WTC11 (cell line): ENCODE measurements at regions not wholly inside any gene's neighbourhood (a gene's known extent, or its start where the extent isn't known, plus 50 kb on each side); places are given as distances from the start of the nearest gene placed in this dataset.

Experiments used
- ATAC-seq: fragments of 200-7000 bp; cut with Tn5 transposase; 2 replicates; pipeline ENCODE4 v1.10.0; 2021; ENCODE audit warnings: mild to moderate bottlenecking, moderate library complexity
- CTCF ChIA-PET: fragments of 300-600 bp; sonication (Branson Sonifier 250); formaldehyde crosslinking; loops from one replicate; lab custom pipeline; 2021; ENCODE audit warnings: antibody characterized with exemption; lab: Charles Lee
- POLR2A ChIA-PET: fragments of 350-600 bp; sonication (Branson Sonifier 250); formaldehyde crosslinking; loops from one replicate; lab custom pipeline; 2021; ENCODE audit warnings: antibody characterized with exemption; lab: Charles Lee
- DNase-seq: peaks from one replicate; pipeline ENCODE4 v3.0.0; 2021; ENCODE audit warnings: low spot score
- H3K27ac Mint-ChIP-seq: 2 replicates; pipeline ENCODE4 v1.8.0; 2021; ENCODE audit warnings: mixed read lengths
- H3K27me3 Mint-ChIP-seq: 2 replicates; pipeline ENCODE4 v1.8.0; 2021; ENCODE audit warnings: low read depth, mild to moderate bottlenecking, moderate library complexity, mixed read lengths
- H3K36me3 Mint-ChIP-seq: 2 replicates; pipeline ENCODE4 v1.8.0; 2021; ENCODE audit warnings: mixed read lengths
- H3K4me1 Mint-ChIP-seq: 2 replicates; pipeline ENCODE4 v1.8.0; 2022; ENCODE audit warnings: mixed read lengths
- H3K4me3 Mint-ChIP-seq: 2 replicates; pipeline ENCODE4 v1.8.0; 2021; ENCODE audit warnings: mild to moderate bottlenecking, moderate library complexity, mixed read lengths
- H3K9me3 Mint-ChIP-seq: 2 replicates; pipeline ENCODE4 v1.8.0; 2021; ENCODE audit warnings: mixed read lengths
- E2F4 ChIP-seq: sonication (generic); formaldehyde crosslinking; IDR thresholded peaks from 2 replicates; pipeline ENCODE4 v1.8.1; 2022; ENCODE audit warnings: low read depth, mild to moderate bottlenecking, moderate library complexity, missing genetic modification reagents, borderline replicate concordance
- FOXK1 ChIP-seq: sonication (generic); formaldehyde crosslinking; IDR thresholded peaks from 2 replicates; pipeline ENCODE4 v1.8.0; 2022; ENCODE audit warnings: mild to moderate bottlenecking, moderate library complexity, missing genetic modification reagents
- GABPB1 ChIP-seq: sonication (generic); formaldehyde crosslinking; IDR thresholded peaks from 2 replicates; pipeline ENCODE4 v1.8.1; 2023; ENCODE audit warnings: mild to moderate bottlenecking, missing genetic modification reagents
- JUN ChIP-seq: sonication (generic); formaldehyde crosslinking; IDR thresholded peaks from 2 replicates; pipeline ENCODE4 v1.8.0; 2023; ENCODE audit warnings: mild to moderate bottlenecking, missing genetic modification reagents
- NR2C2 ChIP-seq: sonication (generic); formaldehyde crosslinking; IDR thresholded peaks from 2 replicates; pipeline ENCODE4 v1.8.0; 2022; ENCODE audit warnings: mild to moderate bottlenecking, missing genetic modification reagents
- SMAD3 ChIP-seq: sonication (generic); formaldehyde crosslinking; IDR thresholded peaks from 2 replicates; pipeline ENCODE4 v1.8.0; 2022; ENCODE audit warnings: missing genetic modification reagents, mild to moderate bottlenecking, borderline replicate concordance
- SMAD4 ChIP-seq: sonication (generic); formaldehyde crosslinking; IDR thresholded peaks from 2 replicates; pipeline ENCODE4 v1.8.0; 2022; ENCODE audit warnings: mild to moderate bottlenecking, missing genetic modification reagents
- ZBTB43 ChIP-seq: sonication (generic); formaldehyde crosslinking; IDR thresholded peaks from 2 replicates; pipeline ENCODE4 v1.8.1; 2023; ENCODE audit warnings: mild to moderate bottlenecking, missing genetic modification reagents
- ZNF138 ChIP-seq: sonication (generic); formaldehyde crosslinking; conservative IDR thresholded peaks from 2 replicates; pipeline ENCODE4 v1.8.1; 2022; ENCODE audit warnings: mild to moderate bottlenecking, moderate library complexity, missing genetic modification reagents
- ZNF232 ChIP-seq: sonication (generic); formaldehyde crosslinking; IDR thresholded peaks from 2 replicates; pipeline ENCODE4 v1.8.0; 2022; ENCODE audit warnings: mild to moderate bottlenecking, missing genetic modification reagents
- ZSCAN18 ChIP-seq: fragments of 250-450 bp; sonication (Bioruptor Pico); IDR thresholded peaks from 2 replicates; pipeline ENCODE4 v2.1.2; 2022; ENCODE audit warnings: mild to moderate bottlenecking, moderate library complexity
- TF ChIP-seq, protein P1 (sequence below): sonication (generic); formaldehyde crosslinking; IDR thresholded peaks from 2 replicates; pipeline ENCODE4 v1.8.0; 2023; ENCODE audit warnings: mild to moderate bottlenecking, missing genetic modification reagents
- TF ChIP-seq, protein P2 (sequence below): fragments of 250-450 bp; sonication (Bioruptor Pico); IDR thresholded peaks from 2 replicates; pipeline ENCODE4 v1.8.0; 2021; ENCODE audit warnings: mild to moderate bottlenecking
- TF ChIP-seq, protein P3 (sequence below): sonication (generic); formaldehyde crosslinking; IDR thresholded peaks from 2 replicates; pipeline ENCODE4 v1.8.1; 2023; ENCODE audit warnings: mild to moderate bottlenecking, moderate library complexity, missing genetic modification reagents
- TF ChIP-seq, protein P4 (sequence below): sonication (generic); formaldehyde crosslinking; IDR thresholded peaks from 2 replicates; pipeline ENCODE4 v1.8.1; 2023; ENCODE audit warnings: mild to moderate bottlenecking, missing genetic modification reagents, moderate library complexity
- TF ChIP-seq, protein P5 (sequence below): sonication (generic); formaldehyde crosslinking; IDR thresholded peaks from 2 replicates; pipeline ENCODE4 v1.8.1; 2022; ENCODE audit warnings: missing genetic modification reagents, borderline replicate concordance
- TF ChIP-seq, protein P6 (sequence below): fragments of 250-450 bp; sonication (Bioruptor Pico); IDR thresholded peaks from 2 replicates; pipeline ENCODE4 v1.9.0; 2021; ENCODE audit warnings: moderate library complexity, mild to moderate bottlenecking, inconsistent platforms, borderline replicate concordance

- Mint-ChIP-seq H3K4me1 (peaks cover 18% of the 10 kb centered on the region), H3K27me3 (no peaks in the 10 kb centered on the region), H3K9me3 (peaks cover 14% of the 10 kb centered on the region; the same call in 1 of the 2 replicates), H3K27ac (no peak overlapping the region), H3K4me3 (no peak overlapping the region), H3K36me3 (no peaks in the 10 kb centered on the region)
- ATAC-seq (no peak), DNase-seq (no peak)
- no peak for TF ChIP-seq E2F4 (CRISPR knock-in tag)
- TF ChIP-seq, protein P1, sequence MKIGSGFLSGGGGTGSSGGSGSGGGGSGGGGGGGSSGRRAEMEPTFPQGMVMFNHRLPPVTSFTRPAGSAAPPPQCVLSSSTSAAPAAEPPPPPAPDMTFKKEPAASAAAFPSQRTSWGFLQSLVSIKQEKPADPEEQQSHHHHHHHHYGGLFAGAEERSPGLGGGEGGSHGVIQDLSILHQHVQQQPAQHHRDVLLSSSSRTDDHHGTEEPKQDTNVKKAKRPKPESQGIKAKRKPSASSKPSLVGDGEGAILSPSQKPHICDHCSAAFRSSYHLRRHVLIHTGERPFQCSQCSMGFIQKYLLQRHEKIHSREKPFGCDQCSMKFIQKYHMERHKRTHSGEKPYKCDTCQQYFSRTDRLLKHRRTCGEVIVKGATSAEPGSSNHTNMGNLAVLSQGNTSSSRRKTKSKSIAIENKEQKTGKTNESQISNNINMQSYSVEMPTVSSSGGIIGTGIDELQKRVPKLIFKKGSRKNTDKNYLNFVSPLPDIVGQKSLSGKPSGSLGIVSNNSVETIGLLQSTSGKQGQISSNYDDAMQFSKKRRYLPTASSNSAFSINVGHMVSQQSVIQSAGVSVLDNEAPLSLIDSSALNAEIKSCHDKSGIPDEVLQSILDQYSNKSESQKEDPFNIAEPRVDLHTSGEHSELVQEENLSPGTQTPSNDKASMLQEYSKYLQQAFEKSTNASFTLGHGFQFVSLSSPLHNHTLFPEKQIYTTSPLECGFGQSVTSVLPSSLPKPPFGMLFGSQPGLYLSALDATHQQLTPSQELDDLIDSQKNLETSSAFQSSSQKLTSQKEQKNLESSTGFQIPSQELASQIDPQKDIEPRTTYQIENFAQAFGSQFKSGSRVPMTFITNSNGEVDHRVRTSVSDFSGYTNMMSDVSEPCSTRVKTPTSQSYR = no peak
- no peak for TF ChIP-seq NR2C2 (CRISPR knock-in tag)
- TF ChIP-seq, protein P2, sequence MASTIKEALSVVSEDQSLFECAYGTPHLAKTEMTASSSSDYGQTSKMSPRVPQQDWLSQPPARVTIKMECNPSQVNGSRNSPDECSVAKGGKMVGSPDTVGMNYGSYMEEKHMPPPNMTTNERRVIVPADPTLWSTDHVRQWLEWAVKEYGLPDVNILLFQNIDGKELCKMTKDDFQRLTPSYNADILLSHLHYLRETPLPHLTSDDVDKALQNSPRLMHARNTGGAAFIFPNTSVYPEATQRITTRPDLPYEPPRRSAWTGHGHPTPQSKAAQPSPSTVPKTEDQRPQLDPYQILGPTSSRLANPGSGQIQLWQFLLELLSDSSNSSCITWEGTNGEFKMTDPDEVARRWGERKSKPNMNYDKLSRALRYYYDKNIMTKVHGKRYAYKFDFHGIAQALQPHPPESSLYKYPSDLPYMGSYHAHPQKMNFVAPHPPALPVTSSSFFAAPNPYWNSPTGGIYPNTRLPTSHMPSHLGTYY (CRISPR knock-in tag) = no peak
- TF ChIP-seq ZNF138 = no peak
- TF ChIP-seq, protein P3, sequence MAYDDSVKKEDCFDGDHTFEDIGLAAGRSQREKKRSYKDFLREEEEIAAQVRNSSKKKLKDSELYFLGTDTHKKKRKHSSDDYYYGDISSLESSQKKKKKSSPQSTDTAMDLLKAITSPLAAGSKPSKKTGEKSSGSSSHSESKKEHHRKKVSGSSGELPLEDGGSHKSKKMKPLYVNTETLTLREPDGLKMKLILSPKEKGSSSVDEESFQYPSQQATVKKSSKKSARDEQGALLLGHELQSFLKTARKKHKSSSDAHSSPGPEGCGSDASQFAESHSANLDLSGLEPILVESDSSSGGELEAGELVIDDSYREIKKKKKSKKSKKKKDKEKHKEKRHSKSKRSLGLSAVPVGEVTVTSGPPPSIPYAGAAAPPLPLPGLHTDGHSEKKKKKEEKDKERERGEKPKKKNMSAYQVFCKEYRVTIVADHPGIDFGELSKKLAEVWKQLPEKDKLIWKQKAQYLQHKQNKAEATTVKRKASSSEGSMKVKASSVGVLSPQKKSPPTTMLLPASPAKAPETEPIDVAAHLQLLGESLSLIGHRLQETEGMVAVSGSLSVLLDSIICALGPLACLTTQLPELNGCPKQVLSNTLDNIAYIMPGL (CRISPR knock-in tag) = no peak
- TF ChIP-seq FOXK1 = no peak
- no peak for TF ChIP-seq JUN (CRISPR knock-in tag)
- TF ChIP-seq, protein P4, sequence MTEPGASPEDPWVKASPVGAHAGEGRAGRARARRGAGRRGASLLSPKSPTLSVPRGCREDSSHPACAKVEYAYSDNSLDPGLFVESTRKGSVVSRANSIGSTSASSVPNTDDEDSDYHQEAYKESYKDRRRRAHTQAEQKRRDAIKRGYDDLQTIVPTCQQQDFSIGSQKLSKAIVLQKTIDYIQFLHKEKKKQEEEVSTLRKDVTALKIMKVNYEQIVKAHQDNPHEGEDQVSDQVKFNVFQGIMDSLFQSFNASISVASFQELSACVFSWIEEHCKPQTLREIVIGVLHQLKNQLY (CRISPR knock-in tag) = no peak
- ChIA-PET CTCF (no interaction called here), POLR2A (interaction anchor here (0.6 kb wide), 1 partner anchor 42 kb away, joined by 3 read pairs; no protein-coding TSS in a partner anchor)
Observed at GRCh38 chr6:139973669-139974344, 599.4 kb upstream of the CITED2 start.

DNA sequence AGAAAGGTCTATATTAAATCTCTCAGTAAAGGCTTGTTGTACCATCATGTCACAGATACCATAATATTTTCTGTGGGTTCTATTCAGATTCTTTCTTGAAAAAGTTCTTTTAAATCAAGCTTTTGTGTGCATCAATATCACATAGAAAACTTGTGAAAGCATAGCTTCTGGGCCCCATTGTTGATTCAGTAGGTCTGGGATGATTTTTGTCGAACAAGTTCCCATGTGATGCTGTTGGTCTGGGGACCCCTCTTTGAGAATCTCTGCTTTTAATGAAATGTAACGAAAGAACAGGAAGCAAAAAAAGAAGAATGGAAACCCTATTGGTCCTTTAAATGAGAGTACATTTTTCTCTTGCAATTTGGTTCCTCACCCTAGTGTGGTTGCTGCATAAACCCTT, 597.7 kb upstream of the CITED2 start:
- peaks cover 9% of the 10 kb centered on the region for H3K4me1 Mint-ChIP-seq
- ChIA-PET CTCF (no interaction called here), POLR2A (no interaction called here)
- H3K27ac Mint-ChIP-seq = no peak overlapping the region
- no peak for DNase-seq
- H3K27me3 Mint-ChIP-seq = no peaks in the 10 kb centered on the region
- no peak for ATAC-seq
- H3K4me3 Mint-ChIP-seq = no peak overlapping the region
- H3K9me3 Mint-ChIP-seq = peaks cover 14% of the 10 kb centered on the region; the same call in 1 of the 2 replicates
- H3K36me3 Mint-ChIP-seq = no peaks in the 10 kb centered on the region
- TF ChIP-seq, protein P2 (CRISPR knock-in tag) = no peak
- TF ChIP-seq, protein P5, sequence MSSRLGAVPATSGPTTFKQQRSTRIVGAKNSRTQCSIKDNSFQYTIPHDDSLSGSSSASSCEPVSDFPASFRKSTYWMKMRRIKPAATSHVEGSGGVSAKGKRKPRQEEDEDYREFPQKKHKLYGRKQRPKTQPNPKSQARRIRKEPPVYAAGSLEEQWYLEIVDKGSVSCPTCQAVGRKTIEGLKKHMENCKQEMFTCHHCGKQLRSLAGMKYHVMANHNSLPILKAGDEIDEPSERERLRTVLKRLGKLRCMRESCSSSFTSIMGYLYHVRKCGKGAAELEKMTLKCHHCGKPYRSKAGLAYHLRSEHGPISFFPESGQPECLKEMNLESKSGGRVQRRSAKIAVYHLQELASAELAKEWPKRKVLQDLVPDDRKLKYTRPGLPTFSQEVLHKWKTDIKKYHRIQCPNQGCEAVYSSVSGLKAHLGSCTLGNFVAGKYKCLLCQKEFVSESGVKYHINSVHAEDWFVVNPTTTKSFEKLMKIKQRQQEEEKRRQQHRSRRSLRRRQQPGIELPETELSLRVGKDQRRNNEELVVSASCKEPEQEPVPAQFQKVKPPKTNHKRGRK = no peak
- TF ChIP-seq SMAD4 (CRISPR knock-in tag) (no peak), ZBTB43 (CRISPR knock-in tag) (no peak), ZSCAN18 (CRISPR knock-in tag) (no peak), ZNF232 (CRISPR knock-in tag) (no peak), SMAD3 (no peak), GABPB1 (CRISPR knock-in tag) (no peak)
- TF ChIP-seq, protein P6, sequence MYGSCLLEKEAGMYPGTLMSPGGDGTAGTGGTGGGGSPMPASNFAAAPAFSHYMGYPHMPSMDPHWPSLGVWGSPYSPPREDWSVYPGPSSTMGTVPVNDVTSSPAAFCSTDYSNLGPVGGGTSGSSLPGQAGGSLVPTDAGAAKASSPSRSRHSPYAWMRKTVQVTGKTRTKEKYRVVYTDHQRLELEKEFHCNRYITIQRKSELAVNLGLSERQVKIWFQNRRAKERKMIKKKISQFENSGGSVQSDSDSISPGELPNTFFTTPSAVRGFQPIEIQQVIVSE (CRISPR knock-in tag) = no peak
